Nephron progenitor cell (in vitro differentiated cells): ENCODE measurements at regions not wholly inside any gene's neighbourhood (a gene's known extent, or its start where the extent isn't known, plus 50 kb on each side); places are given as distances from the start of the nearest gene placed in this dataset.

ENCODE experiments used
- DNase-seq: peaks from one replicate; pipeline ENCODE4 v3.0.0; 2021
- H3K27ac Mint-ChIP-seq: 2 replicates; pipeline ENCODE4 v1.8.0; 2021; ENCODE audit warnings: mild to moderate bottlenecking, moderate library complexity, mixed read lengths
- H3K27me3 Mint-ChIP-seq: 2 replicates; pipeline ENCODE4 v1.8.0; 2021; ENCODE audit warnings: mild to moderate bottlenecking, low read depth, mixed read lengths; ENCODE audit not compliant: poor library complexity
- H3K36me3 Mint-ChIP-seq: 2 replicates; pipeline ENCODE4 v1.8.0; 2021; ENCODE audit warnings: low read depth, mixed read lengths
- H3K4me1 Mint-ChIP-seq: 2 replicates; pipeline ENCODE4 v1.8.0; 2021; ENCODE audit warnings: mixed read lengths
- H3K4me3 Mint-ChIP-seq: 2 replicates; pipeline ENCODE4 v1.8.0; 2021; ENCODE audit warnings: mild to moderate bottlenecking, moderate library complexity, mixed read lengths
- H3K9me3 Mint-ChIP-seq: 2 replicates; pipeline ENCODE4 v1.8.0; 2021; ENCODE audit warnings: mild to moderate bottlenecking, moderate library complexity, mixed read lengths
- TF ChIP-seq, protein P1 (sequence below): fragments of 200-600 bp; sonication (generic); IDR thresholded peaks from 2 replicates; pipeline ENCODE4 v1.5.0; 2021; ENCODE audit warnings: antibody characterized with exemption

DNA sequence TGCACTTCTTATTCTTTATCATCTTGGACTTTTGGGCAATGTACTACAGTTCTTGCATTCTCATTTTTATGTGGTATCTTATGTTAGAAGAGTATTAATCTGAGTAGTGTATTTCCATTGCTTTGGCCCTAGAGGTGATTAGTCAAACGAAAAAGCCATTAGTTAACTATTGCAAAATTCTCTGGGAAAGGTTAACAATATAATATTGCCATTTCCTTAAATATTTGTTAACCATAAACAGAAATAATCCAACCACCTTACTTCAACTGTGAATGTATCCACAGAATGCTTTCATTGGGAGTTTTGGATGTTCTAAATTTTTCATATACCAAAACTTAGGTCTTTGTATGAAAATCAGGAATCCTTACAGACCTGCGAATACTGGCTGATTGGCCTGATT lies 294.6 kb upstream of the UGT8 start:
- Mint-ChIP-seq H3K9me3 (no peaks in the 10 kb centered on the region), H3K27ac (no peak overlapping the region)
- DNase-seq = no peak

GRCh38 chr4:114304567-114304966 lies 294.0 kb upstream of the UGT8 start:
- no peak for DNase-seq
- Mint-ChIP-seq H3K9me3 (no peaks in the 10 kb centered on the region), H3K36me3 (no peaks in the 10 kb centered on the region), H3K27ac (no peak overlapping the region), H3K4me1 (peaks cover 6% of the 10 kb centered on the region), H3K4me3 (no peak overlapping the region), H3K27me3 (peaks cover 2% of the 10 kb centered on the region)
- TF ChIP-seq, protein P1, sequence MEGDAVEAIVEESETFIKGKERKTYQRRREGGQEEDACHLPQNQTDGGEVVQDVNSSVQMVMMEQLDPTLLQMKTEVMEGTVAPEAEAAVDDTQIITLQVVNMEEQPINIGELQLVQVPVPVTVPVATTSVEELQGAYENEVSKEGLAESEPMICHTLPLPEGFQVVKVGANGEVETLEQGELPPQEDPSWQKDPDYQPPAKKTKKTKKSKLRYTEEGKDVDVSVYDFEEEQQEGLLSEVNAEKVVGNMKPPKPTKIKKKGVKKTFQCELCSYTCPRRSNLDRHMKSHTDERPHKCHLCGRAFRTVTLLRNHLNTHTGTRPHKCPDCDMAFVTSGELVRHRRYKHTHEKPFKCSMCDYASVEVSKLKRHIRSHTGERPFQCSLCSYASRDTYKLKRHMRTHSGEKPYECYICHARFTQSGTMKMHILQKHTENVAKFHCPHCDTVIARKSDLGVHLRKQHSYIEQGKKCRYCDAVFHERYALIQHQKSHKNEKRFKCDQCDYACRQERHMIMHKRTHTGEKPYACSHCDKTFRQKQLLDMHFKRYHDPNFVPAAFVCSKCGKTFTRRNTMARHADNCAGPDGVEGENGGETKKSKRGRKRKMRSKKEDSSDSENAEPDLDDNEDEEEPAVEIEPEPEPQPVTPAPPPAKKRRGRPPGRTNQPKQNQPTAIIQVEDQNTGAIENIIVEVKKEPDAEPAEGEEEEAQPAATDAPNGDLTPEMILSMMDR = no peak

More for the DNA sequence above, 294.6 kb upstream of the UGT8 start:
- Mint-ChIP-seq H3K4me1 (peaks cover 6% of the 10 kb centered on the region), H3K4me3 (no peak overlapping the region), H3K27me3 (peaks cover 2% of the 10 kb centered on the region), H3K36me3 (no peaks in the 10 kb centered on the region)
- TF ChIP-seq, protein P1 = no peak

- Mint-ChIP-seq H3K9me3 (no peaks in the 10 kb centered on the region), H3K4me1 (peaks cover 6% of the 10 kb centered on the region), H3K27ac (no peak overlapping the region), H3K36me3 (no peaks in the 10 kb centered on the region), H3K27me3 (peaks cover 2% of the 10 kb centered on the region), H3K4me3 (no peak overlapping the region)
- DNase-seq = no peak
- TF ChIP-seq, protein P1 = no peak
Observed at GRCh38 chr4:114306946-114307345, 291.7 kb upstream of the UGT8 start.

DNA sequence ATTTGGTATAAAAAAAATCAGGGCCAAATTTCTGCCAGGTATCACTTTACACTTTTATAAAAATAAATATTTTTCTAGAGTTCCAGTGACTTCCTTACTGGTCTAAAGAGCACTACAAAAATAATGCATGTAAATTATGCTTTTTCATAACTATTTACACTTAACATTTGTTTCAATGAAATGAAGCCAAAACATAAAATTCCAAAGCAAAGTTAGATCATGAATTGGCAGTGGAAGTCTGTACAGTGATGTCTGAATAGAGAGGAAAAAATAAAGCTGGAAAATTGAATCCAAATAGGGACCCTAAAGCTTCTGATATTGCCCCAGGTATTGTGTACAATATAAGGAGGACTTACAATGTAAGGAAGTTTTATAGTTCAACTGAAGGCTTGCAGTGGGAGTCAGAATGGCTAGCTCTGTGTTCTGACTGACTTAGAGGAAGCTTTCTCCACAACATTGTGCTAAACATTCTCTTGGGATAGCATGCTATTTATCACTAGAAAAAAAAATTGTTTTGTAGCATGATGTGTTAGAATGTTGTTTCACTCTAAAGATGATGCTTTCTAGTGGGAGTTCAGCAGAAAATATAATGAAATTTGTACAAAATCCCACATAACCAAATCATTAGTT lies 288.2 kb upstream of the UGT8 start:
- DNase-seq = no peak
- Mint-ChIP-seq H3K27ac (no peak overlapping the region), H3K4me3 (no peak overlapping the region), H3K9me3 (peaks cover 6% of the 10 kb centered on the region), H3K4me1 (no peaks in the 10 kb centered on the region), H3K36me3 (no peaks in the 10 kb centered on the region), H3K27me3 (peaks cover 2% of the 10 kb centered on the region)
- TF ChIP-seq, protein P1 = no peak

- Mint-ChIP-seq H3K36me3 (no peaks in the 10 kb centered on the region), H3K9me3 (peaks cover 6% of the 10 kb centered on the region), H3K27me3 (no peaks in the 10 kb centered on the region), H3K4me3 (no peak overlapping the region), H3K4me1 (no peaks in the 10 kb centered on the region), H3K27ac (no peak overlapping the region)
- no peak for DNase-seq
- TF ChIP-seq, protein P1 = no peak
Observed at GRCh38 chr4:114311787-114312186, 286.8 kb upstream of the UGT8 start.

DNA sequence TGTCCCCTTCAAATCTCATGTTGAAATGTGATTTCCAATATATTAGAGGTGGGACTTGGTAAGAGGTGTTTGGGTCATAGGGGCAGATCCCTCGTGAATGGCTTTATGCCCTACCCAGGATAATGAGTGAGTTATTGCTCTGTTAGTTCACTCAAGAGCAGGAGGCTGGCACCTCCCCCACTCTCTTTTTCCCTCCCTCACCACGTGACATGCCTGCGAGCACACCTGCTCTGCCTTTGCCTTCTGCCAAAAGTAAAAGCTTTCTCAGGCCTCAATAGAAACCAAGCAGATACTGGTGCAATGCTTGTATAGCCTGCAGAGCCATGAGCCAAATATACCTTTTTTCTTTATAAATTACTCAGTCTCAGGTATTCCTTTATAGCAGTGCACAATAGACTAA lies 286.3 kb upstream of the UGT8 start:
- Mint-ChIP-seq H3K4me1 (no peaks in the 10 kb centered on the region), H3K36me3 (no peaks in the 10 kb centered on the region), H3K4me3 (no peak overlapping the region), H3K27me3 (no peaks in the 10 kb centered on the region), H3K27ac (no peak overlapping the region), H3K9me3 (peaks cover 6% of the 10 kb centered on the region)
- TF ChIP-seq, protein P1 = no peak
- DNase-seq = no peak
